GM12875 (cell line): ENCODE measurements at regions not wholly inside any gene's neighbourhood (a gene's known extent, or its start where the extent isn't known, plus 50 kb on each side); places are given as distances from the start of the nearest gene placed in this dataset.

Experiments
- H3K4me3 ChIP-seq: one replicate; pipeline ENCODE4 v1.5.1; 2011; ENCODE audit warnings: low read depth, low read length, control low read depth
- TF ChIP-seq, protein P1 (sequence below): IDR thresholded peaks from 2 replicates; pipeline ENCODE4 v1.5.1; 2011; ENCODE audit warnings: low read depth, mild to moderate bottlenecking, control low read depth, inconsistent platforms, low read length, moderate library complexity, borderline replicate concordance; ENCODE audit not compliant: insufficient read depth

DNA sequence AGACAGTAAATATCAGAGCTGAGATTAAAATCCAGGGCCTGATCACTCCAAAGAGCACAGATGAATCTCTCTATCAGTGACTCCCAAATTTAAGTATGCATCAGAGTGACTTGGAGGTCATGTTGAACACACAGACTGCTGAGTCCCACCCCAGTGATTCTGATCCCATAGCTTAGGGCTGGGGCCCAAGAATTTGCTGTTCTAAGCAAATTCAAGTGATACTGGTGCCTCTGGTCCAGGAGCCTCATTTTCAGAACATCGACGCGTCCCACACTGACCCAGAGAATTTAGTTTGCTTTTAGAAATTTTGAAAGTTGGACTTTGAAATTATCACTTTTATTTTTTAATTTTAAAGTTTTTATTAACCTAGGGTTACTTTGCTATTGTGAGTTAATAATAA lies 72.7 kb upstream of the NETO1 start:
- no peak overlapping the region for H3K4me3 ChIP-seq
- TF ChIP-seq, protein P1, sequence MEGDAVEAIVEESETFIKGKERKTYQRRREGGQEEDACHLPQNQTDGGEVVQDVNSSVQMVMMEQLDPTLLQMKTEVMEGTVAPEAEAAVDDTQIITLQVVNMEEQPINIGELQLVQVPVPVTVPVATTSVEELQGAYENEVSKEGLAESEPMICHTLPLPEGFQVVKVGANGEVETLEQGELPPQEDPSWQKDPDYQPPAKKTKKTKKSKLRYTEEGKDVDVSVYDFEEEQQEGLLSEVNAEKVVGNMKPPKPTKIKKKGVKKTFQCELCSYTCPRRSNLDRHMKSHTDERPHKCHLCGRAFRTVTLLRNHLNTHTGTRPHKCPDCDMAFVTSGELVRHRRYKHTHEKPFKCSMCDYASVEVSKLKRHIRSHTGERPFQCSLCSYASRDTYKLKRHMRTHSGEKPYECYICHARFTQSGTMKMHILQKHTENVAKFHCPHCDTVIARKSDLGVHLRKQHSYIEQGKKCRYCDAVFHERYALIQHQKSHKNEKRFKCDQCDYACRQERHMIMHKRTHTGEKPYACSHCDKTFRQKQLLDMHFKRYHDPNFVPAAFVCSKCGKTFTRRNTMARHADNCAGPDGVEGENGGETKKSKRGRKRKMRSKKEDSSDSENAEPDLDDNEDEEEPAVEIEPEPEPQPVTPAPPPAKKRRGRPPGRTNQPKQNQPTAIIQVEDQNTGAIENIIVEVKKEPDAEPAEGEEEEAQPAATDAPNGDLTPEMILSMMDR, result no peak

DNA sequence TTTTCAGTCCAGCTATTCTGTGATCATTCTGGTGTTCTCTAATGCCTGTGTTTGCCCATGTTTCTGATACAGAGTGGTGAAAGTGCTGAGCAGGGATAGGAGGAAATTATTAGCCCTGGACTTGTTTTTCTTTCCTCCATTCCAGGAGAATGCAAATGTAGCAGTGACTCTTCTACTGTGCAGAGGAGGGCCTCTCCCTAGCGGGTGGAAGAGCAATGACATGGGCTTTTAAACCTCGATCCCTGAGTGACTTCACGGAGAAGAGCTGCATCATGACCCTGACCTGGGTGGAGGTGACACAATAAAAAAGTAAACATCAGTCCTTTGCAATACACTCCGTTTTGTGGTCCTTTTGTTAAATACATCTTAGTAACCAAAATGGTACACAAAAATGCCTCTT lies 68.0 kb upstream of the NETO1 start:
- TF ChIP-seq, protein P1, result no peak
- no peak overlapping the region for H3K4me3 ChIP-seq

DNA sequence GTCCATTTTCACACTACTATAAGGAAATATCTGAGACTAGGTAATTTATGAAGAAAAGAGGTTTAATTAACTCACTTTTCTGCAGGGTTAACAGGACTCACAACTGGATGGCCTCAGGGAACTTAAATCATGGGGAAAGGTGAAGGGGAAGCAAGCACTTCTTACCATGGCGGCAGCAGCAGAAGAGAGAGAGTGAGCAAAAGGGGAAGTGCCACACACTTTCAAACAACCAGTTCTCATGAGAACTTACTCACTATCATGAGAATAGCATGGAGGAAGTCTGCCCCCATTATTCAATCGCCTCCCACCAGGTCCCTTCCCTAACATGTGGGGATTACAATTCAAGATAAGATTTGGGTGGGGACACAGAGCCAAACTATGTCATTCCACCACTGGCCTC lies 55.1 kb upstream of the NETO1 start:
- no peak overlapping the region for H3K4me3 ChIP-seq
- TF ChIP-seq, protein P1, result no peak
